Esophagus squamous epithelium (tissue), 5 donors: ENCODE measurements at regions not wholly inside any gene's neighbourhood (a gene's known extent, or its start where the extent isn't known, plus 50 kb on each side); places are given as distances from the start of the nearest gene placed in this dataset.

ENCODE experiments used
- DNase-seq: peaks from one replicate; lab custom pipeline; 2025; lab: John Stamatoyannopoulos, UW
- H3K27ac ChIP-seq, 4 donors: fragments of 200-600 bp; sonication (generic); one replicate each; pipeline ENCODE4 v1.5.1; 2016 to 2019; ENCODE audit warnings: mild to moderate bottlenecking in 1 of 4
- H3K27me3 ChIP-seq, 4 donors: fragments of 200-600 bp; sonication (generic); 1 replicate in 3 of 4; 2 replicates in 1 of 4; pipeline versions ENCODE4 v1.5.1 to v1.6.0; 2017 to 2021; ENCODE audit warnings: antibody characterized with exemption in 1 of 4
- H3K36me3 ChIP-seq, 3 donors: fragments of 200-600 bp; sonication (generic); one replicate each; pipeline ENCODE4 v1.5.1; 2016 to 2019
- H3K4me1 ChIP-seq, 3 donors: fragments of 200-600 bp; sonication (generic); one replicate each; pipeline ENCODE4 v1.5.1; 2017 to 2019
- H3K4me3 ChIP-seq, 4 donors: fragments of 200-600 bp; sonication (generic); 1 replicate in 3 of 4; 2 replicates in 1 of 4; pipeline ENCODE4 v1.5.1; 2016 to 2019; ENCODE audit warnings: mild to moderate bottlenecking in 2 of 4, moderate library complexity in 1 of 4
- H3K9me3 ChIP-seq, 3 donors: fragments of 200-600 bp; sonication (generic); one replicate each; pipeline ENCODE4 v1.5.1; 2016 to 2019
- CTCF ChIP-seq, 6 experiments: fragments of 450-650 bp in 4 of 6; fragments of 200-600 bp in 2 of 6; sonication (generic) in 2 of 6; IDR thresholded peaks; one replicate each; pipeline ENCODE4 v1.5.1; 2016 to 2019; ENCODE audit warnings: antibody characterized with exemption in 6 of 6, mild to moderate bottlenecking in 4 of 6, moderate library complexity in 4 of 6
- POLR2A ChIP-seq, 4 donors: fragments of 450-650 bp; IDR thresholded peaks; one replicate each; pipeline ENCODE4 v1.6.1; 2017; ENCODE audit warnings: antibody characterized with exemption in 4 of 4, mild to moderate bottlenecking in 4 of 4, moderate library complexity in 3 of 4
- WGBS, 2 donors: methylation state at CpG; one replicate each; pipeline ENCODE4 v1.1.5; 2018; 5-methylcytosine and 5-hydroxymethylcytosine counted together
- intact Hi-C: fragments of 100-400 bp; cut with DNase I; formaldehyde crosslinking; loops from one replicate; pipeline ENCODE4 v1.15.0; 2022
- donor health status: DM: yes; HTN: yes; CAD: no.

- intact Hi-C loops = no loop called here
- Histone ChIP-seq H3K27me3 (no peaks in the 10 kb centered on the region), H3K9me3 (no peaks in the 10 kb centered on the region), H3K36me3 (no peaks in the 10 kb centered on the region), H3K4me3 (no peak overlapping the region), H3K4me1 (peaks cover 0 to 14% (median 0%) of the 10 kb centered on the region in 3 donors), H3K27ac (no peak overlapping the region)
- DNase-seq = no peak
- no peak for TF ChIP-seq CTCF (IDR thresholded peaks at IDR 0.05)
- TF ChIP-seq POLR2A (IDR thresholded peaks at IDR 0.05) = no peak
- WGBS, 2 donors = 52 to 72% methylated on average over 3 of the region's 3 CpGs
These were observed 145.5 kb upstream of the DUSP10 start for GRCh38 chr1:221887415-221887746.

- Histone ChIP-seq H3K27me3 (no peaks in the 10 kb centered on the region), H3K36me3 (no peaks in the 10 kb centered on the region), H3K4me3 (no peak overlapping the region), H3K9me3 (no peaks in the 10 kb centered on the region), H3K4me1 (peaks cover 0 to 14% (median 0%) of the 10 kb centered on the region in 3 donors), H3K27ac (no peak overlapping the region)
- 19 to 30% methylated on average over 2 to 3 of the region's 7 CpGs for WGBS, 2 donors
- no peak for DNase-seq
- intact Hi-C loops = no loop called here
- TF ChIP-seq POLR2A (IDR thresholded peaks at IDR 0.05) = no peak
- TF ChIP-seq CTCF (IDR thresholded peaks at IDR 0.05) = no peak
These were observed 145.0 kb upstream of the DUSP10 start for GRCh38 chr1:221886743-221887414.

- no peaks in the 10 kb centered on the region for H3K9me3 ChIP-seq
- WGBS, 2 donors = 80 to 91% methylated on average over 2 of the region's 2 CpGs
- no peak overlapping the region for H3K4me3 ChIP-seq
- no peak overlapping the region for H3K27ac ChIP-seq
- H3K36me3 ChIP-seq = no peaks in the 10 kb centered on the region
- intact Hi-C loops = no loop called here
- H3K4me1 ChIP-seq = peaks cover 0 to 14% (median 0%) of the 10 kb centered on the region in 3 donors
- H3K27me3 ChIP-seq = no peaks in the 10 kb centered on the region
- no peak for DNase-seq
- no peak for TF ChIP-seq CTCF (IDR thresholded peaks at IDR 0.05)
- TF ChIP-seq POLR2A (IDR thresholded peaks at IDR 0.05) = no peak
These were observed 144.4 kb upstream of the DUSP10 start for GRCh38 chr1:221886311-221886710.

GRCh38 chr1:221884821-221885220 is 142.9 kb upstream of the DUSP10 start:
- TF ChIP-seq POLR2A (IDR thresholded peaks at IDR 0.05) (no peak), CTCF (IDR thresholded peaks at IDR 0.05) (no peak)
- H3K27ac ChIP-seq = no peak overlapping the region
- H3K9me3 ChIP-seq = no peaks in the 10 kb centered on the region
- intact Hi-C loops = no loop called here
- no peaks in the 10 kb centered on the region for H3K36me3 ChIP-seq
- H3K27me3 ChIP-seq = no peaks in the 10 kb centered on the region
- H3K4me3 ChIP-seq = no peak overlapping the region
- WGBS, 2 donors = 80 to 95% methylated on average over 3 of the region's 3 CpGs
- peaks cover 0 to 14% (median 0%) of the 10 kb centered on the region in 3 donors for H3K4me1 ChIP-seq
- no peak for DNase-seq

GRCh38 chr1:221881805-221882581 is 140.1 kb upstream of the DUSP10 start:
- H3K4me3 ChIP-seq = no peak overlapping the region
- no peak for DNase-seq
- no peaks in the 10 kb centered on the region for H3K36me3 ChIP-seq
- no peak for TF ChIP-seq POLR2A (IDR thresholded peaks at IDR 0.05)
- no peak for TF ChIP-seq CTCF (IDR thresholded peaks at IDR 0.05)
- H3K9me3 ChIP-seq = no peaks in the 10 kb centered on the region
- no peak overlapping the region for H3K27ac ChIP-seq
- H3K27me3 ChIP-seq = no peaks in the 10 kb centered on the region
- intact Hi-C loops = no loop called here
- peaks cover 0 to 8% (median 0%) of the 10 kb centered on the region in 3 donors for H3K4me1 ChIP-seq
- 66 to 67% methylated on average over 5 of the region's 5 CpGs for WGBS, 2 donors
